ENCODE measurements at regions not wholly inside any gene's neighbourhood (a gene's known extent, or its start where the extent isn't known, plus 50 kb on each side); places are given as distances from the start of the nearest gene placed in this dataset.

GRCh38 chr5:16392718-16393117 lies 72.9 kb downstream of the ZNF622 start:
- H3K27ac ChIP-seq = no peak overlapping the region
- DNase-seq (ENCODE audit: low spot score) = no peak
- CTCF ChIA-PET = no interaction called here

GRCh38 chr5:16391858-16392649 lies 73.5 kb downstream of the ZNF622 start:
- CTCF ChIA-PET = no interaction called here
- no peak for DNase-seq (ENCODE audit: low spot score)
- no peak for TF ChIP-seq CTCF (conservative IDR thresholded peaks at IDR 0.05; ENCODE audit: low read depth)
- POLR2A ChIA-PET (ENCODE audit: low non-redundant PET) = no interaction called here
- H3K27ac ChIP-seq = no peak overlapping the region

More at GRCh38 chr5:16392718-16393117, 72.9 kb downstream of the ZNF622 start:
- TF ChIP-seq CTCF (conservative IDR thresholded peaks at IDR 0.05; ENCODE audit: low read depth) = no peak
- POLR2A ChIA-PET (ENCODE audit: low non-redundant PET) = no interaction called here

GRCh38 chr5:16390825-16391224 lies 74.8 kb downstream of the ZNF622 start:
- DNase-seq (ENCODE audit: low spot score) = no peak
- ChIA-PET CTCF (no interaction called here), POLR2A (ENCODE audit: low non-redundant PET) (no interaction called here)
- TF ChIP-seq CTCF (conservative IDR thresholded peaks at IDR 0.05; ENCODE audit: low read depth) = no peak
- no peak overlapping the region for H3K27ac ChIP-seq

- TF ChIP-seq CTCF (conservative IDR thresholded peaks at IDR 0.05; ENCODE audit: low read depth) = no peak
- no peak overlapping the region for H3K27ac ChIP-seq
- ChIA-PET POLR2A (ENCODE audit: low non-redundant PET) (no interaction called here), CTCF (interaction anchor here (0.6 kb wide), 1 partner anchor 1127 kb away, joined by 4 read pairs; no protein-coding TSS in a partner anchor)
- DNase-seq (ENCODE audit: low spot score) = no peak
These were observed 80.0 kb downstream of the ZNF622 start for GRCh38 chr5:16385516-16386090.

GRCh38 chr5:16384804-16385203 lies 80.8 kb downstream of the ZNF622 start:
- POLR2A ChIA-PET (ENCODE audit: low non-redundant PET) = no interaction called here
- CTCF ChIA-PET = no interaction called here
- no peak for DNase-seq (ENCODE audit: low spot score)
- no peak for TF ChIP-seq CTCF (conservative IDR thresholded peaks at IDR 0.05; ENCODE audit: low read depth)
- H3K27ac ChIP-seq = no peak overlapping the region

GRCh38 chr5:16384222-16384621 lies 81.4 kb downstream of the ZNF622 start:
- ChIA-PET CTCF (interaction anchor here (0.5 kb wide), 1 partner anchor 151 kb away, joined by 3 read pairs; no protein-coding TSS in a partner anchor), POLR2A (ENCODE audit: low non-redundant PET) (no interaction called here)
- no peak for DNase-seq (ENCODE audit: low spot score)
- no peak overlapping the region for H3K27ac ChIP-seq
- TF ChIP-seq CTCF (conservative IDR thresholded peaks at IDR 0.05; ENCODE audit: low read depth) = no peak

All from RWPE1 (cell line).